ENCODE measurements at regions not wholly inside any gene's neighbourhood (a gene's known extent, or its start where the extent isn't known, plus 50 kb on each side); places are given as distances from the start of the nearest gene placed in this dataset.

- TF ChIP-seq SP5 (CRISPR knock-in tag; IDR thresholded peaks at IDR 0.05; ENCODE audit: borderline replicate concordance, low read depth) (no peak), ZNF580 (CRISPR knock-in tag; IDR thresholded peaks at IDR 0.05; ENCODE audit: borderline replicate concordance, low read depth) (no peak), CTCF (CRISPR knock-in tag; IDR thresholded peaks at IDR 0.05) (no peak), POLR2AphosphoS5 (IDR thresholded peaks at IDR 0.05; ENCODE audit: low read depth, low read length) (no peak), ZNF784 (CRISPR knock-in tag; IDR thresholded peaks at IDR 0.05; ENCODE audit: borderline replicate concordance) (no peak), RXRA (CRISPR knock-in tag; IDR thresholded peaks at IDR 0.05) (no peak), ZNF460 (CRISPR knock-in tag; IDR thresholded peaks at IDR 0.05; ENCODE audit: borderline replicate concordance) (no peak), MTA3 (CRISPR knock-in tag; IDR thresholded peaks at IDR 0.05) (no peak), POLR2A (IDR thresholded peaks at IDR 0.05; ENCODE audit: insufficient read depth in 1 of 2, low read depth in 2 of 2, low read length in 2 of 2) (no peak), EZH2 (conservative IDR thresholded peaks at IDR 0.05; ENCODE audit: low read depth, low read length) (no peak), NFE2L2 (IDR thresholded peaks at IDR 0.05; ENCODE audit: low read length) (no peak), BCLAF1 (IDR thresholded peaks at IDR 0.05) (no peak), SIN3B (IDR thresholded peaks at IDR 0.05; ENCODE audit: low read length) (no peak), HDAC2 (CRISPR knock-in tag; IDR thresholded peaks at IDR 0.05) (no peak)
Observed at GRCh38 chr2:226354434-226354833, 445.2 kb downstream of the IRS1 start.
